GM12892 (cell line): ENCODE measurements at regions not wholly inside any gene's neighbourhood (a gene's known extent, or its start where the extent isn't known, plus 50 kb on each side); places are given as distances from the start of the nearest gene placed in this dataset.

ENCODE experiments used
- POLR2A ChIP-seq: IDR thresholded peaks from 2 replicates; pipeline ENCODE4 v1.6.1; 2011; ENCODE audit warnings: low read depth, low read length, control low read depth
- POLR2AphosphoS5 ChIP-seq: IDR thresholded peaks from 2 replicates; pipeline ENCODE4 v1.6.1; 2011; ENCODE audit warnings: low read depth, low read length, control low read depth
- TAF1 ChIP-seq: IDR thresholded peaks from 2 replicates; pipeline ENCODE4 v1.6.1; 2011; ENCODE audit warnings: low read depth, mild to moderate bottlenecking, control low read depth, low read length, borderline replicate concordance

DNA sequence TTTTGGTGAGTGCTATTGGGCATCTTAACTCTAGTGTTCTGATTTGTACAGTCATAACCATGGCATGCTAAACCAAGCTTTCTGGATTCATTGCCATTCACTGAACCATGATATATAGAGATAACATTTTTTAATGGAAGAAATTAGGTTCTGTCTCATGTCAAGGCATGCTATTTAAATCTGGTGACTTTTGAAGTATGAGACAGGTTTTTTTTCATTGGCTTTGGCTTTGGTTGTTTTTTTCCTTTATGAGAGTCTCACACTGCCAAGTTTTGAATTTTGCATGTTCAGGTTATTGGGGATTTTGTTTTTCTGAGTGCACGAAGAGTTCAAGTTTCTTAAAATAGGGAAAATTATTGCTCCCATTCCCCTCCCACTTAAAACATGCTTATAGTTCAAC is 141.3 kb upstream of the ADAMTS5 start:
- TF ChIP-seq POLR2A (no peak), TAF1 (no peak), POLR2AphosphoS5 (no peak)
